Activated CD4-positive, alpha-beta T cell treated with anti-CD3 and anti-CD28 coated beads, Interleukin-2, amount 50 U/mL, for 24 hours (primary cell): ENCODE measurements at regions not wholly inside any gene's neighbourhood (a gene's known extent, or its start where the extent isn't known, plus 50 kb on each side); places are given as distances from the start of the nearest gene placed in this dataset.
"Not testable (repeated sequence)": the region's sequence is repeated elsewhere in the genome, so short reads cannot be mapped to it uniquely, and the experiment has no call there.

ENCODE experiments used
- DNase-seq, 2 donors: peaks; one replicate each; pipeline ENCODE4 v3.0.0-alpha.2; 2020; ENCODE audit warnings: low read depth in 1 of 2, low spot score in 1 of 2

GRCh38 chr20:50356525-50356885 is 153.7 kb upstream of the PTPN1 start:
- no peak for DNase-seq

- no peak for DNase-seq
Observed at GRCh38 chr20:50356962-50357782, 153.0 kb upstream of the PTPN1 start.

GRCh38 chr20:50357783-50358161 is 152.4 kb upstream of the PTPN1 start:
- no peak for DNase-seq

- DNase-seq, result no peak
Observed at GRCh38 chr20:50358166-50358565, 152.0 kb upstream of the PTPN1 start.

- no peak for DNase-seq
Observed at GRCh38 chr20:50358971-50359370, 151.2 kb upstream of the PTPN1 start.

GRCh38 chr20:50359607-50360217 is 150.5 kb upstream of the PTPN1 start:
- DNase-seq, result no peak

- DNase-seq, result no peak
Observed at GRCh38 chr20:50360218-50360672, 149.9 kb upstream of the PTPN1 start.

- DNase-seq, result no peak
Observed at GRCh38 chr20:50360921-50361320, 149.3 kb upstream of the PTPN1 start.

GRCh38 chr20:50362177-50362576 is 148.0 kb upstream of the PTPN1 start:
- DNase-seq, result not testable (repeated sequence)

GRCh38 chr20:50363027-50363426 is 147.2 kb upstream of the PTPN1 start:
- no peak for DNase-seq

GRCh38 chr20:50363479-50363878 is 146.7 kb upstream of the PTPN1 start:
- DNase-seq, result no peak

GRCh38 chr20:50364542-50364941 is 145.6 kb upstream of the PTPN1 start:
- no peak for DNase-seq

- DNase-seq, result no peak
Observed at GRCh38 chr20:50366270-50367103, 143.7 kb upstream of the PTPN1 start.

GRCh38 chr20:50367104-50367674 is 143.0 kb upstream of the PTPN1 start:
- no peak for DNase-seq

GRCh38 chr20:50367739-50368375 is 142.3 kb upstream of the PTPN1 start:
- DNase-seq, result no peak

- DNase-seq, result no peak
Observed at GRCh38 chr20:50368386-50368785, 141.8 kb upstream of the PTPN1 start.

GRCh38 chr20:50368813-50369224 is 141.4 kb upstream of the PTPN1 start:
- DNase-seq, result no peak

GRCh38 chr20:50369225-50370035 is 140.8 kb upstream of the PTPN1 start:
- DNase-seq, result no peak

GRCh38 chr20:50370036-50370566 is 140.1 kb upstream of the PTPN1 start:
- DNase-seq, result no peak
